Natural killer cell (primary cell): ENCODE measurements at regions not wholly inside any gene's neighbourhood (a gene's known extent, or its start where the extent isn't known, plus 50 kb on each side); places are given as distances from the start of the nearest gene placed in this dataset.

Experiments
- ATAC-seq, 3 donors: fragments of 150-1000 bp in 2 of 3; fragments of 200-7000 bp in 1 of 3; cut with Tn5 transposase; 1 replicate in 1 of 3; 2 replicates in 2 of 3; pipeline ENCODE4 v1.10.0; 2021; ENCODE audit warnings: mild to moderate bottlenecking in 2 of 3, moderate library complexity in 2 of 3
- DNase-seq, 2 donors: peaks; one replicate each; pipeline versions ENCODE4 v3.0.0 to v3.0.0-alpha.2; 2013 to 2021; ENCODE audit warnings: mixed read lengths in 1 of 2
- H3K27ac ChIP-seq: one replicate; pipeline ENCODE4 v1.5.1; 2013; ENCODE audit warnings: mild to moderate bottlenecking, low read length
- H3K27me3 ChIP-seq: one replicate; pipeline ENCODE4 v1.6.1; 2013; ENCODE audit warnings: low read length; ENCODE audit not compliant: control insufficient read depth, insufficient read depth
- H3K36me3 ChIP-seq: one replicate; pipeline ENCODE4 v1.6.1; 2013; ENCODE audit warnings: low read length; ENCODE audit not compliant: control insufficient read depth, insufficient read depth
- H3K4me1 ChIP-seq: one replicate; pipeline ENCODE4 v1.6.1; 2013; ENCODE audit warnings: low read length; ENCODE audit not compliant: control insufficient read depth, insufficient read depth
- H3K4me3 ChIP-seq: one replicate; pipeline ENCODE4 v1.5.1; 2013; ENCODE audit warnings: low read length
- H3K9me3 ChIP-seq: one replicate; pipeline ENCODE4 v1.6.1; 2013; ENCODE audit warnings: low read length; ENCODE audit not compliant: control insufficient read depth, insufficient read depth
- H3K27ac Mint-ChIP-seq, 2 donors: one replicate each; pipeline ENCODE4 v1.8.0; 2022; ENCODE audit warnings: mild to moderate bottlenecking in 2 of 2, mixed read lengths in 2 of 2, moderate library complexity in 1 of 2
- H3K27me3 Mint-ChIP-seq, 2 donors: one replicate each; pipeline ENCODE4 v1.8.0; 2022; ENCODE audit warnings: low read depth in 2 of 2, mixed read lengths in 2 of 2
- H3K36me3 Mint-ChIP-seq: one replicate; pipeline ENCODE4 v1.8.0; 2022; ENCODE audit warnings: mixed read lengths
- H3K4me1 Mint-ChIP-seq, 2 donors: one replicate each; pipeline ENCODE4 v1.8.0; 2022; ENCODE audit warnings: mixed read lengths in 2 of 2
- H3K4me3 Mint-ChIP-seq: one replicate; pipeline ENCODE4 v1.8.0; 2022; ENCODE audit warnings: mild to moderate bottlenecking, moderate library complexity, mixed read lengths
- H3K9me3 Mint-ChIP-seq, 2 donors: one replicate each; pipeline ENCODE4 v1.8.0; 2022; ENCODE audit warnings: mixed read lengths in 2 of 2
- CTCF ChIP-seq: fragments of 200-600 bp; IDR thresholded peaks from one replicate; pipeline ENCODE4 v1.8.0; 2022; ENCODE audit warnings: antibody characterized with exemption
- WGBS: methylation state at CpG from one replicate; pipeline ENCODE4 v1.1.7; 2013; ENCODE audit warnings: missing lambda C conversion rate; ENCODE audit not compliant: insufficient coverage; 5-methylcytosine and 5-hydroxymethylcytosine counted together
- intact Hi-C: fragments of 100-400 bp; cut with micrococcal nuclease; formaldehyde crosslinking; loops from one replicate; pipeline ENCODE4 v1.14.2; 2022

GRCh38 chr21:33132054-33132453 lies 62.1 kb downstream of the OLIG1 start:
- no peak overlapping the region for H3K4me3 ChIP-seq
- TF ChIP-seq CTCF: no peak
- H3K27me3 Mint-ChIP-seq: peaks cover 40 to 50% of the 10 kb centered on the region in 2 donors
- no peaks in the 10 kb centered on the region for H3K36me3 Mint-ChIP-seq
- H3K4me1 ChIP-seq: peaks cover 5% of the 10 kb centered on the region
- H3K27me3 ChIP-seq: peaks cover 7% of the 10 kb centered on the region
- intact Hi-C loops: no loop called here
- H3K27ac ChIP-seq: no peak overlapping the region
- no peak overlapping the region for H3K27ac Mint-ChIP-seq
- no CpG with 5 or more reads among the region's 3 CpGs for WGBS
- ATAC-seq: no peak
- no peaks in the 10 kb centered on the region for H3K9me3 ChIP-seq
- no peaks in the 10 kb centered on the region for H3K36me3 ChIP-seq
- no peak overlapping the region for H3K4me3 Mint-ChIP-seq
- peaks cover 5 to 6% of the 10 kb centered on the region in 2 donors for H3K4me1 Mint-ChIP-seq
- peak in 1 of 2 donors; percentile 36 for DNase-seq
- no peaks in the 10 kb centered on the region for H3K9me3 Mint-ChIP-seq

GRCh38 chr21:33133892-33134291 lies 64.0 kb downstream of the OLIG1 start:
- WGBS: 91% methylated on average over 6 of the region's 6 CpGs
- intact Hi-C loops: no loop called here
- H3K27me3 Mint-ChIP-seq: peaks cover 25 to 35% of the 10 kb centered on the region in 2 donors

GRCh38 chr21:33135925-33136324 lies 66.0 kb downstream of the OLIG1 start:
- ATAC-seq (no peak), DNase-seq (no peak)
- Mint-ChIP-seq H3K9me3 (no peaks in the 10 kb centered on the region), H3K4me1 (no peaks in the 10 kb centered on the region), H3K4me3 (no peak overlapping the region), H3K36me3 (no peaks in the 10 kb centered on the region), H3K27me3 (peaks cover 25 to 35% of the 10 kb centered on the region in 2 donors), H3K27ac (no peak overlapping the region)
- no peak for TF ChIP-seq CTCF
- H3K9me3 ChIP-seq: no peaks in the 10 kb centered on the region
- H3K4me3 ChIP-seq: no peak overlapping the region
- no peak overlapping the region for H3K27ac ChIP-seq
- intact Hi-C loops: no loop called here
- no peaks in the 10 kb centered on the region for H3K4me1 ChIP-seq
- WGBS: 96% methylated on average over 8 of the region's 8 CpGs
- no peaks in the 10 kb centered on the region for H3K27me3 ChIP-seq
- no peaks in the 10 kb centered on the region for H3K36me3 ChIP-seq

More at GRCh38 chr21:33133892-33134291, 64.0 kb downstream of the OLIG1 start:
- Mint-ChIP-seq H3K4me3 (no peak overlapping the region), H3K36me3 (no peaks in the 10 kb centered on the region), H3K27ac (no peak overlapping the region), H3K9me3 (no peaks in the 10 kb centered on the region), H3K4me1 (no peaks in the 10 kb centered on the region)
- Histone ChIP-seq H3K4me3 (no peak overlapping the region), H3K27me3 (peaks cover 7% of the 10 kb centered on the region), H3K36me3 (no peaks in the 10 kb centered on the region), H3K9me3 (no peaks in the 10 kb centered on the region), H3K4me1 (no peaks in the 10 kb centered on the region), H3K27ac (no peak overlapping the region)
- no peak for TF ChIP-seq CTCF
- no peak for DNase-seq
- ATAC-seq: no peak

GRCh38 chr21:33136847-33137502 lies 67.0 kb downstream of the OLIG1 start:
- DNase-seq: no peak
- Mint-ChIP-seq H3K4me1 (no peaks in the 10 kb centered on the region), H3K4me3 (no peak overlapping the region), H3K9me3 (no peaks in the 10 kb centered on the region), H3K36me3 (no peaks in the 10 kb centered on the region), H3K27ac (no peak overlapping the region), H3K27me3 (peaks cover 16 to 26% of the 10 kb centered on the region in 2 donors)
- no peak overlapping the region for H3K4me3 ChIP-seq
- WGBS: 95% methylated on average over 6 of the region's 7 CpGs
- H3K27me3 ChIP-seq: no peaks in the 10 kb centered on the region
- H3K36me3 ChIP-seq: no peaks in the 10 kb centered on the region
- ATAC-seq: no peak
- no peaks in the 10 kb centered on the region for H3K4me1 ChIP-seq
- intact Hi-C loops: no loop called here
- no peak for TF ChIP-seq CTCF
- H3K9me3 ChIP-seq: no peaks in the 10 kb centered on the region
- H3K27ac ChIP-seq: no peak overlapping the region
